HG02642 (cell line): ENCODE measurements at regions not wholly inside any gene's neighbourhood (a gene's known extent, or its start where the extent isn't known, plus 50 kb on each side); places are given as distances from the start of the nearest gene placed in this dataset.

Experiments used
- ATAC-seq: cut with Tn5 transposase; IDR thresholded peaks from one replicate; pipeline ENCODE4 v1.9.1; 2021; ENCODE audit warnings: mild to moderate bottlenecking; ENCODE audit not compliant: unreplicated experiment, poor library complexity

- no peak for ATAC-seq
Measured at GRCh38 chr2:200725596-200725995, 86.1 kb upstream of the BZW1 start.

- ATAC-seq, result no peak
Measured at GRCh38 chr2:200728630-200729029, 83.1 kb upstream of the BZW1 start.

GRCh38 chr2:200730302-200730701, 81.4 kb upstream of the BZW1 start:
- no peak for ATAC-seq

GRCh38 chr2:200730960-200731359, 80.8 kb upstream of the BZW1 start:
- ATAC-seq, result no peak

GRCh38 chr2:200732866-200733265, 78.8 kb upstream of the BZW1 start:
- ATAC-seq, result no peak

- ATAC-seq, result no peak
Measured at GRCh38 chr2:200733713-200734198, 78.0 kb upstream of the BZW1 start.

GRCh38 chr2:200735061-200735460, 76.6 kb upstream of the BZW1 start:
- no peak for ATAC-seq

- no peak for ATAC-seq
Measured at GRCh38 chr2:200736646-200737274, 75.0 kb upstream of the BZW1 start.

- no peak for ATAC-seq
Measured at GRCh38 chr2:200737585-200737984, 74.1 kb upstream of the BZW1 start.

GRCh38 chr2:200738590-200738989, 73.1 kb upstream of the BZW1 start:
- ATAC-seq, result no peak

- ATAC-seq, result no peak
Measured at GRCh38 chr2:200740907-200741306, 70.8 kb upstream of the BZW1 start.

GRCh38 chr2:200741468-200742202, 70.1 kb upstream of the BZW1 start:
- no peak for ATAC-seq

- ATAC-seq, result no peak
Measured at GRCh38 chr2:200742426-200742825, 69.3 kb upstream of the BZW1 start.

GRCh38 chr2:200743042-200743676, 68.6 kb upstream of the BZW1 start:
- no peak for ATAC-seq

GRCh38 chr2:200744201-200744602, 67.5 kb upstream of the BZW1 start:
- no peak for ATAC-seq

- ATAC-seq, result no peak
Measured at GRCh38 chr2:200746301-200746700, 65.4 kb upstream of the BZW1 start.

- ATAC-seq, result no peak
Measured at GRCh38 chr2:200747668-200748618, 63.8 kb upstream of the BZW1 start.

- ATAC-seq, result no peak
Measured at GRCh38 chr2:200748779-200749178, 62.9 kb upstream of the BZW1 start.

GRCh38 chr2:200749631-200750322, 61.9 kb upstream of the BZW1 start:
- ATAC-seq, result no peak
